ENCODE measurements at regions not wholly inside any gene's neighbourhood (a gene's known extent, or its start where the extent isn't known, plus 50 kb on each side); places are given as distances from the start of the nearest gene placed in this dataset.

DNA sequence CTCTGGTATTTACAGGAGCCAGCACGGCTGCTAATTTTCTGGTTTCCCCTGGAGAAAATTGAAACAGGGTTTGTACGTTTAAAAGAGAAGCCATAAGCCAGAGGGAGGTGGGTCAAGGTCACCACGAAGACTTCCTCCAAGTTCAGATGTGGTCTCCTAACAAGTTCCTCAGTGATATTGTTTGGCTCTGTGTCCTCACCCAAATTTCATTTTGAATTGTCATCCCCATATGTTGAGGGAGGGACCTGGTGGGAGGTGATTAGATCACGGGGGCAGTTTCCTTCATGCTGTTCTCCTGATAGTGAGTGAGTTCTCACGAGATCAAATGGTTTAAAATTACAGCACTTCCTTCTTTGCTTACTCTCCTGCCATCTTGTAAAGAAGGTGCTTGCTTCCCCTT is 295.4 kb upstream of the DAB1 start:
- TF ChIP-seq POLR2A (IDR thresholded peaks at IDR 0.05; ENCODE audit: low read depth, low read length): no peak
- no peak for TF ChIP-seq POLR2AphosphoS5 (IDR thresholded peaks at IDR 0.05; ENCODE audit: low read depth, low read length)
- no peak for TF ChIP-seq SPI1 (IDR thresholded peaks at IDR 0.05; ENCODE audit: low read depth, low read length)
- TF ChIP-seq TAF1 (IDR thresholded peaks at IDR 0.05; ENCODE audit: low read depth, low read length): no peak
- TF ChIP-seq POU2F2 (IDR thresholded peaks at IDR 0.05; ENCODE audit: low read depth, low read length): no peak
